NCI-H748 treated with DMSO at 0.1 percent for 48 hours (cell line): ENCODE measurements at regions not wholly inside any gene's neighbourhood (a gene's known extent, or its start where the extent isn't known, plus 50 kb on each side); places are given as distances from the start of the nearest gene placed in this dataset.
A peak's percentile ranks its signal among the peaks of the same experiment; 100 is the strongest.

Experiments used
- DNase-seq: peaks from one replicate; lab custom pipeline; 2025; lab: John Stamatoyannopoulos, UW

DNA sequence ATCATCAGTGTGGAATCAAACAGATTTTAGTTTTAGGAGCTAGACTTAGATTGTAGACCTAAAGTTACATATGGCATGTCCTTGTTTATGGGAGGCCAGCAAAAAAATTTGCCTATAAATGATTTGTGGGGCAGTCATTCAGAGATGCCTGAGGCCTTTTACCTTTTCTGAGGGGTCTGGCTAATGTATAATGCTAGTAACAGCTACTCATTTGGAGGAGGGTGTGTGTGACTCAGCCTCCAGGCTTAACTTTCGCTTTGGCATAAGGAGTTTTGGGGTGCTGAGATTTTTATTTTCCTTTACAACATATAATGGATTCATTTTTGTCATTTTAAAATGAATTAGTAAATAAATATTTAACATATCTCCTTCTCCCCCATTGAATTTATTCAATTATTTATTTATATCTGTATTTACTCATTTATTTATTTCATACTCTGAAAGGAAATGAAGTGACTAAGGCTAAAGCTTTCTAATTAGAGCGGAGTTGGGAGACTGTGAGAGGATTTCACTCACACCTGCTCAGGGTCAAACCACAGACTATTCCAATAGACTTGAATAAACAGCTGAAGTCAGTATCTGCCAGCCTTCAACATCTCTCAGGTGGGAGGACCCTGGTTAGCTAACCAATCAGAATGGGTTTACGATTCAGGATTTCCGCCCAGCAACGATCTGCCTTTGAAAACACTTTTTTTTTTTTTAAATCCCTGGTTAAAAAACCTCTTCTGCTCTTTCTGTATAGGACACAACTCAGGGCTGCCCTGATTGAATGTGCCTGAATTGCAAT lies 487.5 kb upstream of the SGCD start:
- peak; percentile 45 for DNase-seq

DNA sequence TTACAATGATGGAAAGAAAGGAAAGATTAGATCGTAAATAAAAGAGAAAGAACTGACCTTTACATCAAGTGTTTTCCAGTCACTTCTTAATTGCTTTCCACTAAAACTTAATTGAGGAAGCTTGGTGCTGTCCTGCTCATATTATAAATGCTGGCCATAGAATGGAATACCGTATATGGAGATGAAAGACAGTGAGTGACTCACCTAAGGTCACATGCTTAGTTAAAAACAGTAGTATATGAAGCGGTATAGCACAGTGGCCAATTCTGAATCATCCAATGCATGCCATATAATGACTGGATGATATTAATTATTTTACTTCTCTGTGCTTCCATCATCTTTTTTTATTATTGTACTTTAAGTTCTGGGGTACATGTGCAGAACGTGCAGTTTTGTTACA lies 482.4 kb upstream of the SGCD start:
- no peak for DNase-seq

DNA sequence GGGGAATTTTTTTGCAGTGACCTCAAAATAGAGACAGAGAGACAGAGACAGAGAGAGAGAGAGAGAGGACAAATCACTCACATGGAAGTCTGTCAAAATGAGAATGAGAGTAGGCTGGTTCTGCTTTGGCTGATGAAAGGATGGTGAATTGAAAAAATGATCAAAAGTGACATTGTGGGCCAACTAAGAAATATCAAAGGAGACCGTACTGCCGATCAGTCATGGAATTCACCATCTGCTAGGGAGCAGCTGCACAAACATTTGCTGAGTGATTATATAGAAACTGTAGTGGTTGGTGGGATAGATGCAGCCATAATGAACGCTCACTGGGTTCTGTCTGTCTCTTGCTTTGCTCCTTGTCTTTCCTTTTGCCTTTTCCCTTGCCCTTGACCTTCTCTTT lies 476.6 kb upstream of the SGCD start:
- peak; percentile 75 for DNase-seq

DNA sequence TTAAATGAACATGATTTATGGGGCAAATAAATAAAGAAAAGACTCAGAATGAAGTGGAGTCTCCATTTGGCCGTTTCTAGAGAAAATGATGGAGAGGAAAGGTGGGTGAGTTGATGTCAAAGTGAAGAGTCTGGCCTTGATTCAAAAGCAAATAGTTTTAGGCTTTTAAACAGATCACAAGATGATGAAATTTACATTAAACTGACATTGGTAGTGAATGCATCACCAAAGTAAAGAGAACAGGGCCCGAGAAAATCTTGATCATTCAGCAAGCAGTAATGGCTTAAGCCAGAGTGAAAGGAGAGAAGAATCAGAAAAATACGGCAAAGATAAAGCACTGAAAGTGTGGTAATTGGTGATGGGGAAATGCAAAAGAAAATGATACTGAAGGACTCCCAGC lies 460.0 kb upstream of the SGCD start:
- no peak for DNase-seq

DNA sequence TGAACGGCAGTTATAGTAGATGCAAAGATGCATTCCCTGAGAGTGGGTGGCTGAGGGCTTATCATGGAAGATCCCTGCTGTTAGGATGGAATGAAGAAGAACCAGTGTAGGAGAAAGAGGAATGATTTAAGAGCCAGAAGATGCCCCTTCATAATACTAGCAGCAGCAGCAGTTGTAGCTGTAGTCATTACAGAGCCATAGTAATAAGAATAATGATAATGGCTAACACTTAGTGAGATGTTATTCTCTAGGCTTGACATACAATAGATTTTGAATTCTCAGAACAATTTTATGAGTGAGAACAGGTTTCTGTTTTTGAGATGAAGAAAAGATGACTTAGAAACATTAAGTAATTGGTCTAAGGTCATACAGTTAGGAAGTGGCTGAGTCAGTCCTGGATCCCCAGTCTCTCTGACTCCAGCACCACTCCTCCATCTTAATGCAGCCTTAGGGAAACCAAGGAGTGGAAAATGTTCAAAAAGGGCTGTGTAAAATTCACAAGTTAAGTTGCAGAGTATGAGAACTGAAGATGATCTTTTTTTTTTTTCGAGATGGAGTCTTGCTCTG lies 459.4 kb upstream of the SGCD start:
- DNase-seq, result no peak

DNA sequence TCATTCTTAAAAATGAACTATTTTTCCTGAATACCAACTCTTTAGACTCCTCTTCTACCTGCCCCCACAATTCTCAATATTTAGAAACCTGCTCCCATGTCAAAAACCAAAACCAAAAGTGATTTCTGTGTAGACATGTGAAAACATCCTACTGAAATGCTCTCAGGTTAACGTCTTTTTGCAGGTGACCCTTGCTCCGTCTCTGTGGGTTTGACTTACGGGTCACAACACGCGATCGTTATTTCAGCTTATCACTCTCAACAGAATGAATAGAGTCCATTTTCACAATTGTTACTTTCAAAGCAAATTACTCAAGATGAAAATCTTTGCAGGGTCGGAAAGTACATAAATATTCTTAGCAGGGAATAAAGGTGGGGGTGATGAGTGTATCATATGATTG lies 456.3 kb upstream of the SGCD start:
- DNase-seq, result no peak

DNA sequence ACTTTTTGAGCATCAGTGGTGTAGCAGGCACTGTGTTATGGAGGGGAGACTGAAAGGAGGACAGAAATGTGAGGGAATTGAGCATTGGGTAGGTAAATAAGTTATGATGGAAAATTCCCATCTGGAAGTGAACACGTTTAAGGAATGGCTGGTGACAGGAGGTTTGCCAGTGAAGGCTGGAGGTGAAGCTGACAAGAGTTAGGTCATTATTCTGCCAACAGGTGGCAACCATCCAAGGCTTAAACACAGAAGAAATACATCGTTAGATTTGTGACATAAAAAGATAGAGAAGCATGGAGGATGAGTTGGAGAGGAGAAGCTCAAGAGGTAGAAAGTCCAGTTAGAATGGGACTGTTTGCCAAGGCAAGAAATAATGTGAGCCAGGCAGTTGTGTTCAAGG lies 455.3 kb upstream of the SGCD start:
- DNase-seq, result no peak

DNA sequence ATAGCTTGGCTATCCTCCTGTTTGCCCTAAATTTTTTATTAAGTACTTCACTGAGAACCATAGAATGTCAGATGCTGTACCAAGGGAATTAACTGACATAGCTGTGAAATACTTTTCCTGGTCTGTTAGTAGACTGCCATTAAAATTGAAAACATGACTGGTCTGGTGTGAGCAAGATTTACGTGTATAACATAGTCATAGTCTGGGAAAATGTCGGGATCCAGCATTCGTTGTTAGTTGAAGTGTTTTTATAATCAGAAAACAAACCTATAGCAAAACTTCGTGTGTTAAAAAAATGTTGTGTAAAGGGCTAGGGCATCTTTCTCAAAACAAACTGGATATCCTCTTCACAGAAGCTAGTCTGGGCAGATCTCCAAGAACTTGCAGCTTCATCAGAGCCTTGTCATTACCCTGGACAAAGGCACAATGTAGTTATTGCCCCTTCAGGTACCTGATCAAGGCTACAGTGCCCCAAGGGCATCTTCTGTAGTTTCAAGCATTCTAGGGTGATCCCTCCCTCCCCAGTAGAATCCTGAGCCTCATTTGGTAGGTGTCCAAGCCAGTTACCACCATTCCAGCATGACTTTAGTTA lies 454.2 kb upstream of the SGCD start:
- DNase-seq, result peak; percentile 52

DNA sequence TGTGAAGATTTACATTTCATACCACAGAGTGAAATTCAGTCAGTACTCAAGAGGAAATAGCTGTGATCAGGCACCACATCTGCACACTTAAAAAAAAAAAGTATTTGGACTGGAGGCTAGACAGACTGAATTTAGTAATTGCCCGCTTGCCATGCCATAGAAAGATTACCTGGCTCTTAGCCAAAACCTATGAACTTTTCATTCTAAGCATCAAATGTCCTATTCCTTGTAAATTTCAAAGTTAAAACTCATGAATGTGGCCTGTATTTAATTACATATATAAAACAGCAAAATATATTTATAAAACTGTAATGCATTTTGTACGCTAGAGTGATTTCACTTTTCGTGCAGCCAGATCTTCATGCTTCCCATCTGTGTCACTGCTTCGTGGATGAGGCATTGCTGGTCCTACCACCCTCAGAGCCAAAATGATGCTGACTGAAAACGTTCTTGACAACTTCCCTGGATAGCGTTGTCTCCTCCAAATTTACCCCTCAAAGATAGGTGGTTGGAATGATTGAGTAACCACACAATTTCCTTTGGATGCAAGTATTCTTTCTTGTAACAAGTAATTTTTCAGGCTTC lies 447.9 kb upstream of the SGCD start:
- DNase-seq, result no peak

DNA sequence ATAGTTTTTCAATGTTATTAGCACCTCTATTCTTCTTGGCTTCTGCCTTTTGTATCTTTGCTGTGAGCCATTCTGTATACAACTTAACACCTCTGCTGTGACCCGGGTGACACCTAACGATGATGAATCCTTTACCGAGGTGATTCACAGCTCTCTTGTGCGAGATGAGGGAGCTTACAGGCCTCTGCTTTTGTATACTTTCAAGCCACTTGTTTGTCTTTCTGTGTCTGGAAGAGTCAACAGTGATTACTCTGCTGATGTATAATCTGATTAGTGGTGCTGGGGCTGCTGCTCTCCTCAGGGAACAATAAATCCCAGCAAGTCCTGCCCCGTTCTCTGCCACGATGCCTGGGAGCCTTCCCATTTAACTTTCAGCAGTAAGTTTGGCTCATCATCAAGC lies 442.9 kb upstream of the SGCD start:
- DNase-seq, result peak; percentile 51

DNA sequence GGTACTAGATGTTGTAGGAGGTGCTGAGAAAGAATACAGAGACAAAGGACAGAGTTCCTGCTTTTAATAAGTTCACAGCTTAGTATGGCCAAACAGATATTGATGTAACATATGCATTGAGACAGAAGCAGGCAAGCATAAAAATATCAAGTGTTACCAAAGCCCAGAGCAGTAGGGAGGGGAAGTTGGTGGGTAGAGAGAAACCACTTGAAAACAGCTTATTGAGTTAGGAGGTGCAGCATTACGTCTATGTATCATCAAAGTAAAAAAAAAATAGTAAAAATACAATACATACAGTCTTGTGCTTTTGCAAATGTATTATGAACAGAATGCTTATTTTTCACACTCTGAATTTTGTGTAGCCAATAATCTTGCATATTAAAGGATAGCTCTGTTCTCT lies 441.8 kb upstream of the SGCD start:
- no peak for DNase-seq

DNA sequence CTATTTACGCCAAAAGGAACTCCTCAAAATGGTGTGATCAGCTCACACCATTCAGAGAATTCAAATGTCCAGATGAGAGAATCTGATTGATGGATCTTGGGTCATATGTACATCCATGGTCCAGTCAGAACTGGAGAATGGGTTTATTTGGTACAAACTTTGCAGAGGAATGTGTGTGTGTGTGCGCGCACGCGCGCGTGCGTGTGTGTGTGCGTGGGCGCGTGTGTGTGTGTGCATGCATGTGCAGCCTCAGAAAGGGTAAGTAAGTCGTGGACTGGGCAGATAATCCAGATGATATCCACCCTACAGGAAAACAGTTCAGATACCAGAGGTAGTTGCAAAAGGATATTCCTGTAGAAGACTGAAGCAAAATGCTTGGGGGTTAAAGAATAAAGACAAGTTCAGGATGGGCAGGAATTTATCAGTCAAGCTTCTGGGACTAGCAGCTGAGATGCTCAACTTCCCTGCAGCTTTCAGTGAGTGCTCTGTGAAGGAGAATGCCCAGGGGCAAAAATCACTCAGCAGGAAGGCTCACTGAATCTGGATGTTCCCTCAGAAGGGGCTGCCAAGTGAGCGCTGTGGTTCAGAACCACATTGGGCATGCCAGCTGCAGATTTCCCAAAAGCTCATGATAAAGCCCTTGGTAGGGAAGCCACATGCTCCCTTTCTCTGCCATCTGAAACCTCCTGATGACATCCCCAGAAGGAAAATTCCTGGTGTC lies 440.5 kb upstream of the SGCD start:
- no peak for DNase-seq

DNA sequence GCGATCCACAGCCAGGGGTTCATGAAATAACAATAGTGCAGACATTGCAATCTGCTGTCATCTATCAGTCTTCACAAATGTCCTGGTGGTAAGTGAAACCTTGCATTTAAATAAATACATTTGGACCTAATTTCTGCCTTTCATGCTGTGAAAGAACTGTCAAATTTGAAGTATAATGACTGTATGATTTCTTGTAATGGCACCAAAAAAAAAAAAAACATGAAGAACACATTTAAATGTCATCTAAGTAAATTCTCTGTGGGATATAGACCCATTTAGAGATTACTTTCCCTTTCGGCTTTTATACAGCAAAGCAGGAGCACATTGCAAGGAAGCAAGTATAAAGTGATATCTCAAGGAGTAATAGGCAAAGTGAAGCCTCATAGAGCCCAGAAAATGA lies 431.5 kb upstream of the SGCD start:
- DNase-seq, result no peak

DNA sequence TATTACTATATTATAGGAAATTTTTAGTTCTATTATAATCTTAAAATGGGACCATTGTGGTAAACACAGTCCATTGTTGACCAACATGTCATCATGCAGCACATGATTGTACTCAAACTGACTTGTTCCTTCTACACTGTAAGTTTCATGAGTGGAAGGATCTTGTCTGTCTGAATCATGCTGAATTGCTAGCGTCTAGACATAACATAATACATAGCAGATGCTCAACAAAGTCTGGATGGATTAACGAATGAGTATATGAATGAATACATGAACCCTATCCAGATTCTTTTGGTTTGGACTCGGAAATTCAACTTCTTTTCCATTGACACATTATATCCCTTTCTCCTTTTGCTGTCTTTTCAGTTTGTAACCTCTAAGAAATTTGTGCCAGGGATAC lies 429.2 kb upstream of the SGCD start:
- no peak for DNase-seq

DNA sequence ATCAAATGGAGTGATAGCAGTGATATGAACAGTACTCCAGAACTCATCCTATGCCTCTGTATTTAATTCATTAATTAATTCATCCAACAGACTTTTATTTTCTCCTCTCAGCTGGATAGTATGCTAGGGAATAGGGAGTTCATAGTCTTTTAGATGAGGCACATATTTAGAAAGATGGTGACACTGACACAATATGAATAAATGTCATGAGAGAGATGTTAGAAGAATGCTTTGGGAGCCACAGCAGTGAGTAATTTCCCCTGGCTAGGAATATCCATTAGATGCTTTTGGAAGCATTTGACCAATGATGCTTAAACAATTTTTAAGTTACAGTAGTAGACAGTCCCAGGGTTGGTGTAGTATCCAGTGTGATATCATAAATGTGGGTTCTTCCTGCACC lies 428.7 kb upstream of the SGCD start:
- DNase-seq, result no peak

DNA sequence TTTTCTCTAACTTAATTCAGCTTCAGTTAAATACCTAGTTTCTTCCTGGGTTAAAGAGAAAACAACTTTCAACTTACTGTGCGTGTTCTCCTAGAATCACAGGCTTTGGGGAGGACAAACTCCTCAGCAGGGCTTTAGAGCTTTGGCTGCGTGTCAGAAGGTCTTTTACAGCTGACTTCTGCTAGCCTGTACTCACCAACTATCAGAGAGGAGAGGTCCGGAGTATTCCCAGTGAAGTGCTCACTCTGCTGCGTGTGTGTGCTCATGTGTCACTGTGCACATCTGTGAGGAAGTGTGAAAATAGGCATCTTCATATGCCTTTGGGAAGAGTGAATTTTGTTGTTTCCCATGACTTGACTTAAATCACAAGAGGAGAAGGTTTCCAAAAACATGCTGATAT lies 423.2 kb upstream of the SGCD start:
- no peak for DNase-seq

DNA sequence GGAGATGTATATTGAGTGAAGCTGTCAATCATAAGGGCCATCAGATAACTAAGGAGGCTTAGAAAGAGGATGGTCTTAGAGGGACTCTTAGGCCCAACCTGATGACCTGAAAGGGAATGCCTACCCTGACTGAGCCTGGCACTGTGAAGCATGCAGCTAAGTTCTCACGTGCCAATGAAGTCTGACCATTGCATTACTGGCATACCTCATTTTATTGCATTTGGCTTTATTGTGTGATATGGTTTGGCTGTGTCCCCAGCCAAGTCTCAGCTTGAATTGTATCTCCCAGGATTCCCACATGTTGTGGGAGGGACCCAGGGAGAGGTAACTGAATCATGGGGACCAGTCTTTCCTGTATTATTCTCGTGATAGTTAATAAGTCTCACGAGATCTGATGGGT lies 421.6 kb upstream of the SGCD start:
- no peak for DNase-seq

DNA sequence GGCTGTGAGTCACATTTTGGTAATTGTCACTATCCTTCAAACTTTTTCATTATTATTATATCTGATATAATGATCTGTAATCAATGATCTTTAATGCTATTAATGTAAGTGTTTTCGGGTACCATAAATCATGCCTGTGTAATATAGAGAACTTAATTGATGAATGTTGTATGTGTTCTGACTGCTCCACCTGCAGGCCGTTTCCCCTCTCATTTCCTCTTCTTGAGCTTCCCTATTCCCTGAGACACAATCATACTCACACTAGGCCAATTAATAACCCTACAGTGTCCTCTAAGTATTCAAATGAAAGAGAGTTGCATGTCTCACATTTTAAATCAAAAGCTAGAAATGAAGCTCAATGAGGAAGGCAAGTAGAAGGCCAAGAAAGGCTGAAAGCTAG lies 420.9 kb upstream of the SGCD start:
- no peak for DNase-seq

DNA sequence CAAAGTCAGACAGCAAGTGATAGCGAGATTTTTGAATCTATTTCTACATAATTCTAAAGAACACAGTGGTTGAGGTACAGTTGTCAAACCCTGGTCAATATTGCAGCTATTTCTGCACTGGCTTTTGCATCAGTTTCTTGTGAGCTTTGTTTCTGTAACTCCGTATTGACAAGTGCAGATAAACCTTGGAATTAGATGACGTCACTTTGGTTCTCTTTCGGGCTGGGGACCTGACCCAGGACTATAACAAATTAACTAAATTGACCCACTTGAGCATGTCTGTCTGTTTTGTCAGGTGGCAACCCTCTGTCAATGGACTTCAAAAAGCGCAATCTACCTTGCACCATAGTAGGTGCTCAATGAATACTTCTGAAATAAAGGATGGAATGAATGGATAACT lies 418.4 kb upstream of the SGCD start:
- no peak for DNase-seq

DNA sequence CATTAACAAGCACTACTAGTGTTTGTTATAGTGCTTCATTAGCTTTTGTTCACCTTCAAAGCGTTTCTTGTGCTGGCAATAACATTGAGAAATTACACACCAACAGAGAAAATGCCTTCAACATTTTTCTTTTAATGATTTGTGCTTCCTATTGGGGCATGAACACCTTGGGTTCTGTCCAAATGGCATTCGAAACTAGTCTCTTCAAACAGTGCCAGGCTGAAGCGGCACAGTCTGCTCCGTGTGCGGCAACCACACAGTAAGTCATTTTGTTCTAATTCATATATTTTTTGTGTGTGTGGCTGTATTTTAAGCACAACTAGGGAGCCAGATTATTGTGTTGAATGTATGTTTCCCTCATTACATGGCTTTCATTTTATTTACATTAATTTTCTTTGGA lies 414.7 kb upstream of the SGCD start:
- DNase-seq, result no peak

DNA sequence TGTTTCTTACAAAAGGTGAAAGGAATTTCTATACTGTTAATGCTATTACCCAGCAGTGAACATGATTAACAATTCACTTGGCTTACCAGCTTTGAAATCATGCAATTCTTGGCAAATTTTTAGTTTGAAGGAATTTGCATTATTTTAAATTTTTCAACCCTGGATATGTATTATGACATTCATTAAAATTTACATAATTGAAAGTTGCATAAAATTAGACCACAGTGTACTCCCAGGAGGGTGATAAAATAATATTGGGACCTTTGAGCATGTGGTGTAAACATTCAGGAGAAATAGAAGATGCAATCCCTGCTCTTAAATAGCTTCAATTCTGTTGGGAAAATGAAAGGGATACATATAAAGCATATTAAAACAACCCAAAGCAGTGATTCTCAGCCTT lies 412.2 kb upstream of the SGCD start:
- DNase-seq, result no peak

DNA sequence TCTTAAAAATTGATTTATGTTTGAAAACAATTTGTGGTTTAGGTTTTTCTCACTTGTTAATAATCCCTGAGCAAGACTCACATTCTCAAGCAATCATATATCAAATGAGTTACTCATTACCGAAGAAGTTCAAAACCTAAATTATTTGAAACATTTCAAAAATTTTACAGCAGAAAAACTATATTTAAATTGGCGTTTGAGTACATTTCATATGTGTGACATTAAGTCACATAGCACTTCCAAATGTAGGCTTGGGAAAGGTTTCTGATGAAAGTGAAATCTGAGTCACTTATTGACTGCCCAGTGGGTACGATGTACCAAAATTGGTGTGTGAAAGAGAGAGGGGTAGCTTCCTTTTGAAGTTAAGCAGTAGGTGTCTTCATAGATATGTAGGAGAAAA lies 411.4 kb upstream of the SGCD start:
- DNase-seq, result no peak

DNA sequence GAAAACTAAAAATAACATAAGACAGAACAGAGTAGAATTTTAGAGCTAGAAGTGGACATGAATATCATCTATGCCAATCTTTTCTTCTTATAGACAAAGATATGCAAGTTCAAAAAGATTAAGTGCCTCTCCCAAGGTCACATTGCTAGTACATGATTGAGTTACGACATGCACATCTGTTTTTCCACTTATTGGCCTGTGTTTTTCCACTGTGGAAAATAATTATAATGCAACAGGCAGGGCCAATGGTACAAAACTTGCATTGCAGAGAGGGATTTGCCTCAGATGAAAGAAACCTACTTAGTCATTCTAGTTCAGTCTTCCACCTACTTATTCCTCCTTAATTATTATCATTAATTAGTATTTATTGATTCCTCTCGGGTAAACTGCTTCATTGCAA lies 407.8 kb upstream of the SGCD start:
- no peak for DNase-seq
